ENCODE measurements at regions not wholly inside any gene's neighbourhood (a gene's known extent, or its start where the extent isn't known, plus 50 kb on each side); places are given as distances from the start of the nearest gene placed in this dataset.

DNA sequence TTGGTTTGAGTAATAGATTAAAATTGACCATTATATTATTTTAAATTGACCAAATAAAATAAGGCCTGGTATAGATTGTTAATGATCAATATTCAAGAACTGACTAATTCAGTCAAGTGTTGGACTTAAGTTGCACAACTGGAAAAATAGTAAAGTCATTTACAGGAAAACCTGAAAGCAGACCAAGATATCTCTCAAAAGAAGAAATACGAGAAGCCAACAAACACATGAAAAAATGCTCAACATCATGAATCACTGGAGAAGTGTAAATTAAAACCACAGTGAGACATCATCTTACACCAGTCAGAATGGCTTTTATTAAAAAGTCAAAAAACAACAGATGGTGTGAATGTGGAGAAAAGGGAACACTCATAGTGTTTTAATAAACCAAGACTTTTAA, 80.4 kb upstream of the MALRD1 start:
- Histone ChIP-seq H3K4me1 (ENCODE audit: insufficient read depth, low read length, severe bottlenecking) (no peaks in the 10 kb centered on the region), H3K9me2 (ENCODE audit: low read depth, low read length) (no peaks in the 10 kb centered on the region), H3K27ac (ENCODE audit: low read depth, low read length, poor library complexity, severe bottlenecking) (no peak overlapping the region), H4K20me1 (ENCODE audit: insufficient read depth, low read length) (no peaks in the 10 kb centered on the region), H3K4me2 (ENCODE audit: low read length) (no peak overlapping the region), H3K36me3 (ENCODE audit: insufficient read depth, low read length) (no peaks in the 10 kb centered on the region), H3F3A (ENCODE audit: insufficient read depth, low read length) (no peaks in the 10 kb centered on the region), H3K9ac (ENCODE audit: low read length) (no peak overlapping the region), H3K27me3 (ENCODE audit: insufficient read depth, low read length) (no peaks in the 10 kb centered on the region; the same call in 1 of the 2 replicates), H3K79me2 (ENCODE audit: insufficient read depth, low read length) (no peaks in the 10 kb centered on the region), H3K9me3 (ENCODE audit: low read length) (no peaks in the 10 kb centered on the region), H3K4me3 (ENCODE audit: low read depth, low read length, poor library complexity, severe bottlenecking) (no peak overlapping the region), H2AFZ (ENCODE audit: low read length) (no peak overlapping the region)
- TF ChIP-seq, protein P1, sequence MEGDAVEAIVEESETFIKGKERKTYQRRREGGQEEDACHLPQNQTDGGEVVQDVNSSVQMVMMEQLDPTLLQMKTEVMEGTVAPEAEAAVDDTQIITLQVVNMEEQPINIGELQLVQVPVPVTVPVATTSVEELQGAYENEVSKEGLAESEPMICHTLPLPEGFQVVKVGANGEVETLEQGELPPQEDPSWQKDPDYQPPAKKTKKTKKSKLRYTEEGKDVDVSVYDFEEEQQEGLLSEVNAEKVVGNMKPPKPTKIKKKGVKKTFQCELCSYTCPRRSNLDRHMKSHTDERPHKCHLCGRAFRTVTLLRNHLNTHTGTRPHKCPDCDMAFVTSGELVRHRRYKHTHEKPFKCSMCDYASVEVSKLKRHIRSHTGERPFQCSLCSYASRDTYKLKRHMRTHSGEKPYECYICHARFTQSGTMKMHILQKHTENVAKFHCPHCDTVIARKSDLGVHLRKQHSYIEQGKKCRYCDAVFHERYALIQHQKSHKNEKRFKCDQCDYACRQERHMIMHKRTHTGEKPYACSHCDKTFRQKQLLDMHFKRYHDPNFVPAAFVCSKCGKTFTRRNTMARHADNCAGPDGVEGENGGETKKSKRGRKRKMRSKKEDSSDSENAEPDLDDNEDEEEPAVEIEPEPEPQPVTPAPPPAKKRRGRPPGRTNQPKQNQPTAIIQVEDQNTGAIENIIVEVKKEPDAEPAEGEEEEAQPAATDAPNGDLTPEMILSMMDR (IDR thresholded peaks at IDR 0.05; ENCODE audit: low read length): no peak
- TF ChIP-seq EZH2 (IDR thresholded peaks at IDR 0.05; ENCODE audit: borderline replicate concordance, low read length): no peak

DNA sequence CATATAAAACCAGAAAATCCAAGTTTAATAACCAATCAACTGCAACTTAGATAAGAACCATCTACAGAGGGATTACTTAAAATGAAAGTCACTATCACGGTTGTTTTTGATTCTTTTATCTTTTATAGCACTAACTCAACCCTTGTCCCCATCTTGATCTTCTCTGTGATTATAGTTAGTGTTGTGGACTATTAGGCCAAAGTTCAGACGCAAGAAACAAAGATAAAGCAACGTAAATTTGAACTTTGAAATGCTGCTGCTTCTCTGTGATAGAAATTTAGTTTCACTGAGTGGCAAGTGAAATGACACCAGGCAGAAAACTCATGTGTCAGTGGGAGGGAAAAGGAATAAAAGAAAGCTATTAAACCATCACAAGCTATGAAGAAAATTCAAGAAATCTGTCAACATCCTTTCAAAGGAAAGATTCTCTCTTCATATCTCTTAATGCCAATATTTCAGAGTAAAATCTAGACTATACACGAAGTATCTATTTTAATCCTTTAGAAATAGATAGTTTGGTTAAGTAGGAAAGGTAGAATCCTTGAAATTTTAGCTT, 71.8 kb upstream of the MALRD1 start:
- Histone ChIP-seq H4K20me1 (ENCODE audit: insufficient read depth, low read length) (no peaks in the 10 kb centered on the region), H3K27ac (ENCODE audit: low read depth, low read length, poor library complexity, severe bottlenecking) (no peak overlapping the region), H3K9me2 (ENCODE audit: low read depth, low read length) (no peaks in the 10 kb centered on the region), H3K27me3 (ENCODE audit: insufficient read depth, low read length) (no peaks in the 10 kb centered on the region), H2AFZ (ENCODE audit: low read length) (no peak overlapping the region), H3K9ac (ENCODE audit: low read length) (no peak overlapping the region), H3K36me3 (ENCODE audit: insufficient read depth, low read length) (no peaks in the 10 kb centered on the region), H3K79me2 (ENCODE audit: insufficient read depth, low read length) (no peaks in the 10 kb centered on the region), H3K9me3 (ENCODE audit: low read length) (no peaks in the 10 kb centered on the region), H3F3A (ENCODE audit: insufficient read depth, low read length) (no peaks in the 10 kb centered on the region), H3K4me2 (ENCODE audit: low read length) (no peak overlapping the region), H3K4me1 (ENCODE audit: insufficient read depth, low read length, severe bottlenecking) (no peaks in the 10 kb centered on the region), H3K4me3 (ENCODE audit: low read depth, low read length, poor library complexity, severe bottlenecking) (no peak overlapping the region)
- TF ChIP-seq, protein P1 (IDR thresholded peaks at IDR 0.05; ENCODE audit: low read length): no peak
- no peak for TF ChIP-seq EZH2 (IDR thresholded peaks at IDR 0.05; ENCODE audit: borderline replicate concordance, low read length)

DNA sequence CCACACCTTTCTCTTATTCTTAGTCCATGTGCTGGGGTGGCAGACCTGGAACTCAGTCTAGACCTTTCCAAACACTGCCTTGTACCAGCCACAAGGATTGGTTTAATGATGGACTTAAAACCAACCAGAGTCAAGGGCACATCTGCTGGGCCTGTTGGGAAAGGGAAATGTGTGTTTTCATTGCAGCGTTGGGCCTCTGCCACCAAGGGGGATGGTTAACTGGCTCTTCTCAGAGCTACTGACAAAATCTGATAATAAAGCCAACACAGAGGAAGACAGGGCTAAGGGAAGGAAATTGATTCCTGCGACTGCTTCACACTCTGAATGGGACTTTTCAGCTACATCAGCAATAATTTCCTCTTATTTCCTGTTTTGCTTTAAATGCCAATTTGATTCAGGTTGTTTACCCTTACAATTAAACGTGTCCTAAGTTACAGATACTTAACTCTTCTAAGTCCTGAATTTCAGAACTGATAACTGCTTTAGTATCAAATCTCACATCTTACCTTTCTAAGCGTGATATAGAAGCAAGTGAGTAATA, 68.4 kb upstream of the MALRD1 start:
- H3K27ac ChIP-seq (ENCODE audit: low read depth, low read length, poor library complexity, severe bottlenecking): no peak overlapping the region
- no peak overlapping the region for H3K4me3 ChIP-seq (ENCODE audit: low read depth, low read length, poor library complexity, severe bottlenecking)
- H3K27me3 ChIP-seq (ENCODE audit: insufficient read depth, low read length): no peaks in the 10 kb centered on the region
- H3K9ac ChIP-seq (ENCODE audit: low read length): no peak overlapping the region
- no peak overlapping the region for H3K4me2 ChIP-seq (ENCODE audit: low read length)
- no peaks in the 10 kb centered on the region for H3K36me3 ChIP-seq (ENCODE audit: insufficient read depth, low read length)
- H3F3A ChIP-seq (ENCODE audit: insufficient read depth, low read length): no peaks in the 10 kb centered on the region
- H2AFZ ChIP-seq (ENCODE audit: low read length): no peak overlapping the region
- no peaks in the 10 kb centered on the region for H3K4me1 ChIP-seq (ENCODE audit: insufficient read depth, low read length, severe bottlenecking)
- no peaks in the 10 kb centered on the region for H3K9me2 ChIP-seq (ENCODE audit: low read depth, low read length)
- H4K20me1 ChIP-seq (ENCODE audit: insufficient read depth, low read length): no peaks in the 10 kb centered on the region
- H3K79me2 ChIP-seq (ENCODE audit: insufficient read depth, low read length): no peaks in the 10 kb centered on the region
- no peak for TF ChIP-seq EZH2 (IDR thresholded peaks at IDR 0.05; ENCODE audit: borderline replicate concordance, low read length)
- TF ChIP-seq, protein P1 (IDR thresholded peaks at IDR 0.05; ENCODE audit: low read length): no peak
- no peaks in the 10 kb centered on the region for H3K9me3 ChIP-seq (ENCODE audit: low read length)
